AG09309 (cell line): ENCODE measurements at regions not wholly inside any gene's neighbourhood (a gene's known extent, or its start where the extent isn't known, plus 50 kb on each side); places are given as distances from the start of the nearest gene placed in this dataset.

Experiments used
- DNase-seq: peaks from one replicate; pipeline ENCODE4 v3.0.0-alpha.2; 2010; ENCODE audit warnings: low read depth
- H3K4me3 ChIP-seq: 2 replicates; pipeline ENCODE4 v1.5.1; 2011; ENCODE audit warnings: mild to moderate bottlenecking, low read depth, low read length, moderate library complexity; ENCODE audit not compliant: control insufficient read depth
- TF ChIP-seq, protein P1 (sequence below): IDR thresholded peaks from 2 replicates; pipeline ENCODE4 v1.5.1; 2011; ENCODE audit warnings: mild to moderate bottlenecking, low read depth, low read length, inconsistent platforms; ENCODE audit not compliant: insufficient read depth, control insufficient read depth; ENCODE audit errors: missing control alignments

DNA sequence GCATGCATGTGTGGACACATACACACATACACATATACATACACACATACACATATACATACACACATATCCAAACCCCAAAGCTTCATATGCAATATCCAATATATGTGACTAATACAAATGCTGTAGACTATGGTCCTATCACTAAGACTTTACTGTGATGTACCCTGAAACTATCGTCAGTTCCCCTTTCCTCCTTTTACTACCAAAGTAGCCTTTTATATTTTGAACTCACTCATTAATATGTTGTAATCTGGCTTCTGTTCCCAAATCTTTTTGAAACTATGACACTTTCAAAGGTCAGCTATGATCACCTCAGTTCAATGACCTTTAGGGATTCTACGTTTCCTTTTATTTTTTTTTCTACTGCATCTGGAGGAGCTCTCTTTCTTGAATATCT, 64.8 kb upstream of the TFEC start:
- H3K4me3 ChIP-seq, result no peak overlapping the region
- TF ChIP-seq, protein P1, sequence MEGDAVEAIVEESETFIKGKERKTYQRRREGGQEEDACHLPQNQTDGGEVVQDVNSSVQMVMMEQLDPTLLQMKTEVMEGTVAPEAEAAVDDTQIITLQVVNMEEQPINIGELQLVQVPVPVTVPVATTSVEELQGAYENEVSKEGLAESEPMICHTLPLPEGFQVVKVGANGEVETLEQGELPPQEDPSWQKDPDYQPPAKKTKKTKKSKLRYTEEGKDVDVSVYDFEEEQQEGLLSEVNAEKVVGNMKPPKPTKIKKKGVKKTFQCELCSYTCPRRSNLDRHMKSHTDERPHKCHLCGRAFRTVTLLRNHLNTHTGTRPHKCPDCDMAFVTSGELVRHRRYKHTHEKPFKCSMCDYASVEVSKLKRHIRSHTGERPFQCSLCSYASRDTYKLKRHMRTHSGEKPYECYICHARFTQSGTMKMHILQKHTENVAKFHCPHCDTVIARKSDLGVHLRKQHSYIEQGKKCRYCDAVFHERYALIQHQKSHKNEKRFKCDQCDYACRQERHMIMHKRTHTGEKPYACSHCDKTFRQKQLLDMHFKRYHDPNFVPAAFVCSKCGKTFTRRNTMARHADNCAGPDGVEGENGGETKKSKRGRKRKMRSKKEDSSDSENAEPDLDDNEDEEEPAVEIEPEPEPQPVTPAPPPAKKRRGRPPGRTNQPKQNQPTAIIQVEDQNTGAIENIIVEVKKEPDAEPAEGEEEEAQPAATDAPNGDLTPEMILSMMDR, result no peak

GRCh38 chr7:116097365-116098009, 66.9 kb upstream of the TFEC start:
- H3K4me3 ChIP-seq, result no peak overlapping the region
- DNase-seq, result peak; percentile 35
- TF ChIP-seq, protein P1, result peak; percentile 19

More for the DNA sequence above, 64.8 kb upstream of the TFEC start:
- DNase-seq, result no peak

DNA sequence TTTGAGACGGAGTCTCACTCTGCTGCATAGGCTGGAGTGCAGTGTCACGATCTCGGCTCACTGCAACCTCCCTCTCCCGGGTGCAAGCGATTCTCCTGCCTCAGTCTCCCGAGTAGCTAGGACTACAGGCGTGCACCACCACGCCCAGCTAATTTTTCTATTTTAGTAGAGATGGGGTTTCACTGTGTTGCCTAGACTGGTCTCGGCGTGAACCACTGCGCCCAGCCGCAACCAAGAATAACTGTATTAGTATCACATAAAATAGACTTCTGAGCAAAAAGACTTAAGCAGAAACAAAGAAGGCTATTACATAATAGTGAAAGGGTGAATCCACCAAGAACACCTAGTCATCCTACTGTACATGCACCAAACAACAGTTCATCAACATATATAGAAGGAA, 67.6 kb upstream of the TFEC start:
- TF ChIP-seq, protein P1, result no peak
- DNase-seq, result no peak

GRCh38 chr7:116100626-116101025, 70.1 kb upstream of the TFEC start:
- H3K4me3 ChIP-seq, result no peak overlapping the region
- DNase-seq, result no peak
- TF ChIP-seq, protein P1, result no peak

More for the DNA sequence above, 67.6 kb upstream of the TFEC start:
- no peak overlapping the region for H3K4me3 ChIP-seq

- no peak for DNase-seq
- no peak overlapping the region for H3K4me3 ChIP-seq
- TF ChIP-seq, protein P1, result no peak
These were observed 71.1 kb upstream of the TFEC start for GRCh38 chr7:116101704-116102103.

GRCh38 chr7:116111475-116111874, 80.9 kb upstream of the TFEC start:
- H3K4me3 ChIP-seq, result no peak overlapping the region
- TF ChIP-seq, protein P1, result no peak
- DNase-seq, result no peak

DNA sequence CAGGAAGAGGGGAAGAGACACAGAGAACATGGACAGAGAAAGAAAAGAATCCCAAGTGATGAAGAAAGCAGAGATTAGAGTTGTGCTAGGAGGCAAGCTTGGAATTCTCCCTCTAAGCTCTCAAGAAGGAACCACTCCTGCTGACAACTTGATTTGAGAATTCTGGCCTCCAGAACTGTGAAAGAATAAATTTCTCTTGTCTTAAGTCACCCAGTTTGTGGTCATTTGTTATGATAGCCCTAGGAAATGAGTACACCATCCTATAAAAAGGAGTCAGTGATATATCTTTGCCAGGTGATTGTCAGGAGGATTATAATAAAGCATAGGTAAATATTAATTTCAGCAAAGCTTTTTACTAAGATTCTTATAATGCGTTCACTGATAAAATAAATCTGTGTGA, 82.7 kb upstream of the TFEC start:
- TF ChIP-seq, protein P1, result no peak
- DNase-seq, result no peak
- no peak overlapping the region for H3K4me3 ChIP-seq
